Osteocyte (in vitro differentiated cells): ENCODE measurements at regions not wholly inside any gene's neighbourhood (a gene's known extent, or its start where the extent isn't known, plus 50 kb on each side); places are given as distances from the start of the nearest gene placed in this dataset.
A peak's percentile ranks its signal among the peaks of the same experiment; 100 is the strongest.

Source experiments
- DNase-seq: peaks from one replicate; pipeline ENCODE4 v3.0.0; 2021; ENCODE audit warnings: mixed read lengths; ENCODE audit not compliant: unreplicated experiment; ENCODE audit errors: extremely low spot score
- H3K27ac Mint-ChIP-seq: one replicate; pipeline ENCODE4 v1.8.0; 2021; ENCODE audit warnings: mild to moderate bottlenecking, mixed read lengths; ENCODE audit not compliant: unreplicated experiment
- H3K27me3 Mint-ChIP-seq: one replicate; pipeline ENCODE4 v1.8.0; 2021; ENCODE audit warnings: mixed read lengths; ENCODE audit not compliant: unreplicated experiment
- H3K36me3 Mint-ChIP-seq: one replicate; pipeline ENCODE4 v1.8.0; 2021; ENCODE audit warnings: mixed read lengths; ENCODE audit not compliant: unreplicated experiment
- H3K4me1 Mint-ChIP-seq: one replicate; pipeline ENCODE4 v1.8.0; 2021; ENCODE audit warnings: mixed read lengths; ENCODE audit not compliant: unreplicated experiment
- H3K4me3 Mint-ChIP-seq: one replicate; pipeline ENCODE4 v1.8.0; 2021; ENCODE audit warnings: mild to moderate bottlenecking, moderate library complexity, mixed read lengths; ENCODE audit not compliant: unreplicated experiment
- H3K9me3 Mint-ChIP-seq: one replicate; pipeline ENCODE4 v1.8.0; 2021; ENCODE audit warnings: mixed read lengths; ENCODE audit not compliant: unreplicated experiment
- CTCF ChIP-seq: fragments of 200-600 bp; sonication (generic); IDR thresholded peaks from 2 replicates; pipeline ENCODE4 v1.5.0; 2021; ENCODE audit warnings: antibody characterized with exemption, mild to moderate bottlenecking, moderate library complexity

- no peak for DNase-seq
- H3K36me3 Mint-ChIP-seq: peaks cover 31% of the 10 kb centered on the region
- H3K4me3 Mint-ChIP-seq: no peak overlapping the region
- H3K27me3 Mint-ChIP-seq: no peaks in the 10 kb centered on the region
- peak overlapping the region; percentile 50 for H3K27ac Mint-ChIP-seq
- H3K4me1 Mint-ChIP-seq: peaks cover 28% of the 10 kb centered on the region
- TF ChIP-seq CTCF: no peak
- peaks cover 5% of the 10 kb centered on the region for H3K9me3 Mint-ChIP-seq
These were observed 237.4 kb upstream of the RGS6 start for GRCh38 chr14:71694591-71695530.

GRCh38 chr14:71695611-71696350 lies 236.4 kb upstream of the RGS6 start:
- Mint-ChIP-seq H3K9me3 (peaks cover 5% of the 10 kb centered on the region), H3K36me3 (peaks cover 34% of the 10 kb centered on the region), H3K4me3 (no peak overlapping the region), H3K4me1 (peaks cover 26% of the 10 kb centered on the region), H3K27me3 (no peaks in the 10 kb centered on the region), H3K27ac (no peak overlapping the region)
- TF ChIP-seq CTCF: no peak
- DNase-seq: no peak

- no peak for TF ChIP-seq CTCF
- Mint-ChIP-seq H3K4me1 (peaks cover 25% of the 10 kb centered on the region), H3K27me3 (no peaks in the 10 kb centered on the region), H3K27ac (no peak overlapping the region), H3K36me3 (peaks cover 34% of the 10 kb centered on the region), H3K4me3 (no peak overlapping the region), H3K9me3 (no peaks in the 10 kb centered on the region)
- DNase-seq: no peak
These were observed 234.2 kb upstream of the RGS6 start for GRCh38 chr14:71698027-71698426.

- no peak for TF ChIP-seq CTCF
- Mint-ChIP-seq H3K27me3 (no peaks in the 10 kb centered on the region), H3K4me1 (peaks cover 22% of the 10 kb centered on the region), H3K9me3 (no peaks in the 10 kb centered on the region), H3K27ac (no peak overlapping the region), H3K4me3 (no peak overlapping the region), H3K36me3 (peaks cover 39% of the 10 kb centered on the region)
- no peak for DNase-seq
These were observed 233.6 kb upstream of the RGS6 start for GRCh38 chr14:71698673-71699072.

- peaks cover 8% of the 10 kb centered on the region for H3K4me1 Mint-ChIP-seq
- H3K27ac Mint-ChIP-seq: no peak overlapping the region
- no peaks in the 10 kb centered on the region for H3K9me3 Mint-ChIP-seq
- no peaks in the 10 kb centered on the region for H3K27me3 Mint-ChIP-seq
- no peak for TF ChIP-seq CTCF
- H3K36me3 Mint-ChIP-seq: peaks cover 40% of the 10 kb centered on the region
- H3K4me3 Mint-ChIP-seq: no peak overlapping the region
- DNase-seq: no peak
These were observed 230.2 kb upstream of the RGS6 start for GRCh38 chr14:71701990-71702389.
